HCT116 (cell line): ENCODE measurements at regions not wholly inside any gene's neighbourhood (a gene's known extent, or its start where the extent isn't known, plus 50 kb on each side); places are given as distances from the start of the nearest gene placed in this dataset.

Experiments used
- ATAC-seq: fragments of 200-7000 bp; cut with Tn5 transposase; 2 replicates; pipeline ENCODE4 v1.9.1; 2020; ENCODE audit warnings: mild to moderate bottlenecking, moderate library complexity
- BruUV-seq: library from RNA; stranded (reverse); fragments of 400-500 nt; replicated peaks from 2 replicates; lab custom pipeline; 2021; lab: Mats Ljungman, UMichigan
- CTCF ChIA-PET: fragments of 300-600 bp; sonication (Branson Sonifier 250); formaldehyde crosslinking; loops from one replicate; lab custom pipeline; 2021; ENCODE audit warnings: antibody characterized with exemption; lab: Charles Lee
- POLR2A ChIA-PET: fragments of 300-600, 350-600 bp; sonication (Branson Sonifier 250); formaldehyde crosslinking; loops from one replicate; lab custom pipeline; 2021; ENCODE audit warnings: antibody characterized with exemption; lab: Charles Lee
- RAD21 ChIA-PET, 2 experiments: fragments of 300-600 bp; sonication (Branson Sonifier 250); formaldehyde crosslinking; loops; one replicate each; lab custom pipeline; 2023; ENCODE audit warnings: low total read pairs in 2 of 2; ENCODE audit not compliant: uncharacterized antibody in 2 of 2, unreplicated experiment in 2 of 2, low non-redundant PET in 1 of 2; lab: Charles Lee
- DNase-seq: peaks from one replicate; pipeline ENCODE4 v3.0.0-alpha.2; 2010; ENCODE audit warnings: low read depth, low spot score
- H2AFZ ChIP-seq: fragments of 200-600 bp; shearing (Covaris generic), sonication (generic); 2 replicates; pipeline ENCODE4 v1.6.1; 2017; ENCODE audit warnings: low read depth, mixed run types, mixed read lengths, antibody characterized with exemption, low read length; ENCODE audit not compliant: poor library complexity, severe bottlenecking
- H3K27ac ChIP-seq: 2 replicates; pipeline ENCODE4 v1.5.1; 2012; ENCODE audit warnings: low read depth, low read length
- H3K27me3 ChIP-seq: fragments of 200-600 bp; sonication (generic); 2 replicates; pipeline ENCODE4 v1.6.1; 2016; ENCODE audit warnings: mixed run types, low read length, mixed read lengths; ENCODE audit not compliant: insufficient read depth
- H3K36me3 ChIP-seq, 2 experiments: fragments of 200-500 bp in 1 of 2; fragments of 200-600 bp in 1 of 2; sonication (Bioruptor generic) in 1 of 2; sonication (generic) in 1 of 2; 2 replicates each; pipeline versions ENCODE4 v1.5.1 to v1.6.1; 2014 to 2016; ENCODE audit warnings: low read length in 2 of 2, inconsistent platforms in 1 of 2, mixed read lengths in 1 of 2, mixed run types in 1 of 2; ENCODE audit not compliant: insufficient read depth in 2 of 2, control insufficient read depth in 1 of 2
- H3K4me1 ChIP-seq, 2 experiments: fragments of 200-600 bp in 1 of 2; sonication (generic) in 1 of 2; 2 replicates each; pipeline versions ENCODE4 v1.5.1 to v1.6.1; 2012 to 2017; ENCODE audit warnings: low read length in 2 of 2, inconsistent platforms in 1 of 2, mild to moderate bottlenecking in 1 of 2, mixed read lengths in 1 of 2, mixed run types in 1 of 2, moderate library complexity in 1 of 2; ENCODE audit not compliant: insufficient read depth in 2 of 2, control insufficient read depth in 1 of 2
- H3K4me2 ChIP-seq: fragments of 200-600 bp; sonication (generic); 2 replicates; pipeline ENCODE4 v1.6.1; 2017; ENCODE audit warnings: mixed run types, low read length, mixed read lengths
- H3K4me3 ChIP-seq, 2 experiments: fragments of 200-600 bp in 1 of 2; sonication (generic) in 1 of 2; replicated peaks in 1 of 2; 2 replicates each; pipeline ENCODE4 v1.5.1; 2011 to 2016; ENCODE audit warnings: low read length in 2 of 2, control low read depth in 1 of 2, low read depth in 1 of 2, mild to moderate bottlenecking in 1 of 2, mixed read lengths in 1 of 2, mixed run types in 1 of 2
- H3K79me2 ChIP-seq: fragments of 200-600 bp; sonication (generic); 2 replicates; pipeline ENCODE4 v1.6.1; 2017; ENCODE audit warnings: mild to moderate bottlenecking, mixed run types, low read length, moderate library complexity, mixed read lengths; ENCODE audit not compliant: insufficient read depth
- H3K9ac ChIP-seq: fragments of 200-600 bp; sonication (generic); 2 replicates; pipeline ENCODE4 v1.6.1; 2016; ENCODE audit warnings: low read length, mixed read lengths
- H3K9me2 ChIP-seq: fragments of 200-600 bp; sonication (generic), shearing (Covaris generic); 2 replicates; pipeline ENCODE4 v1.6.1; 2017; ENCODE audit warnings: mixed run types, mild to moderate bottlenecking, moderate library complexity; ENCODE audit not compliant: insufficient read depth
- H3K9me3 ChIP-seq, 2 experiments: fragments of 200-500 bp in 1 of 2; fragments of 200-600 bp in 1 of 2; sonication (Bioruptor generic) in 1 of 2; sonication (generic) in 1 of 2; 2 replicates each; pipeline ENCODE4 v1.6.1; 2014 to 2017; ENCODE audit warnings: low read length in 2 of 2, mixed read lengths in 2 of 2, inconsistent platforms in 1 of 2, low read depth in 1 of 2, mild to moderate bottlenecking in 1 of 2, mixed run types in 1 of 2, moderate library complexity in 1 of 2; ENCODE audit not compliant: control insufficient read depth in 1 of 2, insufficient read depth in 1 of 2
- H4K20me1 ChIP-seq: fragments of 200-600 bp; sonication (generic), shearing (Covaris generic); 2 replicates; pipeline ENCODE4 v1.6.1; 2017; ENCODE audit warnings: mixed run types, mild to moderate bottlenecking, moderate library complexity; ENCODE audit not compliant: insufficient read depth
- CTCF ChIP-seq, 3 experiments: fragments of 200-600 bp in 1 of 3; sonication (generic) in 1 of 3; IDR thresholded peaks in 2 of 3; conservative IDR thresholded peaks in 1 of 3; 2 replicates each; pipeline ENCODE4 v1.5.1; 2012 to 2017; ENCODE audit warnings: low read depth in 2 of 3, low read length in 2 of 3, antibody characterized with exemption in 1 of 3, borderline replicate concordance in 1 of 3, control low read depth in 1 of 3, mild to moderate bottlenecking in 1 of 3, mixed read lengths in 1 of 3, mixed run types in 1 of 3, moderate library complexity in 1 of 3; ENCODE audit not compliant: insufficient read depth in 1 of 3
- EGR1 ChIP-seq: IDR thresholded peaks from 2 replicates; pipeline ENCODE4 v1.6.1; 2012; ENCODE audit warnings: low read depth
- EZH2 ChIP-seq: fragments of 200-600 bp; sonication (generic); IDR thresholded peaks from 2 replicates; pipeline ENCODE4 v1.6.1; 2017; ENCODE audit warnings: antibody characterized with exemption, mixed run types
- JUND ChIP-seq: IDR thresholded peaks from 2 replicates; pipeline ENCODE4 v1.6.1; 2012
- POLR2AphosphoS5 ChIP-seq: IDR thresholded peaks from 2 replicates; pipeline ENCODE4 v1.6.1; 2011; ENCODE audit warnings: mild to moderate bottlenecking, low read depth, low read length, moderate library complexity
- RAD21 ChIP-seq: IDR thresholded peaks from 2 replicates; pipeline ENCODE4 v1.6.1; 2012; ENCODE audit warnings: low read depth, mild to moderate bottlenecking
- SP1 ChIP-seq: IDR thresholded peaks from 2 replicates; pipeline ENCODE4 v1.6.1; 2012; ENCODE audit warnings: low read depth
- YY1 ChIP-seq: IDR thresholded peaks from 2 replicates; pipeline ENCODE4 v1.6.1; 2011; ENCODE audit warnings: low read length, low read depth, moderate library complexity, mild to moderate bottlenecking; ENCODE audit not compliant: insufficient replicate concordance; ENCODE audit errors: extremely low read depth
- ZFX ChIP-seq: fragments of 450-650 bp; IDR thresholded peaks from 2 replicates; pipeline ENCODE4 v1.6.1; 2017
- ZNF274 ChIP-seq: fragments of 200-500 bp; sonication (Bioruptor generic); IDR thresholded peaks from 2 replicates; pipeline ENCODE4 v1.6.1; 2014; ENCODE audit warnings: mild to moderate bottlenecking, low read depth, low read length, inconsistent platforms
- intact Hi-C: fragments of 100-400 bp; cut with micrococcal nuclease; formaldehyde crosslinking; loops from 2 replicates; pipeline ENCODE4 v1.10.0; 2022
- TF ChIP-seq, protein P1 (sequence below): IDR thresholded peaks from 2 replicates; pipeline ENCODE4 v1.6.1; 2012; ENCODE audit warnings: low read depth

DNA sequence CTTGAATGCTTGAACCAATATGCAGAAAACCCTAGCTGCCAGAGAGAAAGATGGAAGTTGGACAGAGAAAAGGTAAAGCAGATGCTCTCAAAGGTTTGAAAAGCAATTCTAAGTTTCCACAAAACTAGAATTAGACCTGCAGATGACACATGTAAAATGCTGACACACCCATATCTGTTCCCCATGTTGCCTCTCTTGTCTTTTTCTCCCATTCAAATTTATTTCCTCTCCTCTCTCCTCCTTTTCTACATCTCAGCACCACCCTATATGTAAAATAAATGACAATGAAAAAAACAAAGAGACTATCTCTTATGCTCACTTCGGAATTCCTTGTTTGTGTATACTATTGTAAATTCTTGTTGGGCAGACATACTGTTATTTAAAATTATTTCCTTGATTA, 75.5 kb upstream of the PLEKHA5 start:
- ATAC-seq (no peak), DNase-seq (no peak)
- no peaks in the 10 kb centered on the region for H3K79me2 ChIP-seq
- no peak overlapping the region for H2AFZ ChIP-seq
- no peak overlapping the region for H3K9ac ChIP-seq
- H3K27me3 ChIP-seq: no peaks in the 10 kb centered on the region
- H3K9me3 ChIP-seq: no peaks in the 10 kb centered on the region
- TF ChIP-seq JUND (no peak), POLR2AphosphoS5 (no peak), CTCF (IDR thresholded peaks at IDR 0.05 in 2 of 3, conservative IDR thresholded peaks at IDR 0.05 in 1 of 3; ENCODE audit: borderline replicate concordance in 1 of 3, insufficient read depth in 1 of 3, low read depth in 2 of 3, low read length in 2 of 3) (no peak), YY1 (no peak), EGR1 (no peak), ZFX (no peak), RAD21 (no peak), EZH2 (no peak), ZNF274 (no peak), SP1 (no peak)
- TF ChIP-seq, protein P1, sequence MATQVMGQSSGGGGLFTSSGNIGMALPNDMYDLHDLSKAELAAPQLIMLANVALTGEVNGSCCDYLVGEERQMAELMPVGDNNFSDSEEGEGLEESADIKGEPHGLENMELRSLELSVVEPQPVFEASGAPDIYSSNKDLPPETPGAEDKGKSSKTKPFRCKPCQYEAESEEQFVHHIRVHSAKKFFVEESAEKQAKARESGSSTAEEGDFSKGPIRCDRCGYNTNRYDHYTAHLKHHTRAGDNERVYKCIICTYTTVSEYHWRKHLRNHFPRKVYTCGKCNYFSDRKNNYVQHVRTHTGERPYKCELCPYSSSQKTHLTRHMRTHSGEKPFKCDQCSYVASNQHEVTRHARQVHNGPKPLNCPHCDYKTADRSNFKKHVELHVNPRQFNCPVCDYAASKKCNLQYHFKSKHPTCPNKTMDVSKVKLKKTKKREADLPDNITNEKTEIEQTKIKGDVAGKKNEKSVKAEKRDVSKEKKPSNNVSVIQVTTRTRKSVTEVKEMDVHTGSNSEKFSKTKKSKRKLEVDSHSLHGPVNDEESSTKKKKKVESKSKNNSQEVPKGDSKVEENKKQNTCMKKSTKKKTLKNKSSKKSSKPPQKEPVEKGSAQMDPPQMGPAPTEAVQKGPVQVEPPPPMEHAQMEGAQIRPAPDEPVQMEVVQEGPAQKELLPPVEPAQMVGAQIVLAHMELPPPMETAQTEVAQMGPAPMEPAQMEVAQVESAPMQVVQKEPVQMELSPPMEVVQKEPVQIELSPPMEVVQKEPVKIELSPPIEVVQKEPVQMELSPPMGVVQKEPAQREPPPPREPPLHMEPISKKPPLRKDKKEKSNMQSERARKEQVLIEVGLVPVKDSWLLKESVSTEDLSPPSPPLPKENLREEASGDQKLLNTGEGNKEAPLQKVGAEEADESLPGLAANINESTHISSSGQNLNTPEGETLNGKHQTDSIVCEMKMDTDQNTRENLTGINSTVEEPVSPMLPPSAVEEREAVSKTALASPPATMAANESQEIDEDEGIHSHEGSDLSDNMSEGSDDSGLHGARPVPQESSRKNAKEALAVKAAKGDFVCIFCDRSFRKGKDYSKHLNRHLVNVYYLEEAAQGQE: no peak
- H3K4me2 ChIP-seq: no peak overlapping the region
- no peaks in the 10 kb centered on the region for H3K9me2 ChIP-seq
- no TSS peak for BruUV-seq
- intact Hi-C loops: no loop called here
- H3K4me3 ChIP-seq: no peak overlapping the region
- H3K4me1 ChIP-seq: peaks cover 3 to 10% of the 10 kb centered on the region in 2 experiments; a peak in 3 of 4 replicates
- ChIA-PET RAD21 (no interaction called here), CTCF (no interaction called here), POLR2A (no interaction called here)
- no peak overlapping the region for H3K27ac ChIP-seq
- no peaks in the 10 kb centered on the region for H3K36me3 ChIP-seq
- no peaks in the 10 kb centered on the region for H4K20me1 ChIP-seq
